HEK293T (cell line): ENCODE measurements at regions not wholly inside any gene's neighbourhood (a gene's known extent, or its start where the extent isn't known, plus 50 kb on each side); places are given as distances from the start of the nearest gene placed in this dataset.

Experiments used
- BHLHE40 ChIP-seq: fragments of 450-650 bp; IDR thresholded peaks from 2 replicates; pipeline ENCODE4 v1.6.1; 2016; ENCODE audit warnings: mild to moderate bottlenecking, moderate library complexity, borderline replicate concordance
- CTBP1 ChIP-seq: fragments of 450-650 bp; IDR thresholded peaks from 2 replicates; pipeline ENCODE4 v1.6.1; 2016; ENCODE audit warnings: borderline replicate concordance
- ELF4 ChIP-seq: fragments of 450-650 bp; IDR thresholded peaks from 2 replicates; pipeline ENCODE4 v1.6.1; 2017; ENCODE audit warnings: antibody characterized with exemption
- FOXK2 ChIP-seq: fragments of 450-650 bp; IDR thresholded peaks from 2 replicates; pipeline ENCODE4 v1.6.1; 2016; ENCODE audit warnings: mild to moderate bottlenecking
- HDGF ChIP-seq: fragments of 450-650 bp; IDR thresholded peaks from 2 replicates; pipeline ENCODE4 v1.6.1; 2017; ENCODE audit warnings: antibody characterized with exemption, borderline replicate concordance
- L3MBTL2 ChIP-seq: fragments of 450-650 bp; conservative IDR thresholded peaks from 2 replicates; pipeline ENCODE4 v1.6.1; 2016; ENCODE audit warnings: mild to moderate bottlenecking
- LEF1 ChIP-seq: fragments of 450-650 bp; IDR thresholded peaks from 2 replicates; pipeline ENCODE4 v1.6.1; 2017; ENCODE audit warnings: mild to moderate bottlenecking, borderline replicate concordance
- PKNOX1 ChIP-seq: fragments of 450-650 bp; IDR thresholded peaks from 2 replicates; pipeline ENCODE4 v1.6.1; 2016
- SUZ12 ChIP-seq: fragments of 450-650 bp; IDR thresholded peaks from 2 replicates; pipeline ENCODE4 v1.6.1; 2016; ENCODE audit warnings: mild to moderate bottlenecking
- TARDBP ChIP-seq: fragments of 450-650 bp; IDR thresholded peaks from 2 replicates; pipeline ENCODE4 v1.6.1; 2016

DNA sequence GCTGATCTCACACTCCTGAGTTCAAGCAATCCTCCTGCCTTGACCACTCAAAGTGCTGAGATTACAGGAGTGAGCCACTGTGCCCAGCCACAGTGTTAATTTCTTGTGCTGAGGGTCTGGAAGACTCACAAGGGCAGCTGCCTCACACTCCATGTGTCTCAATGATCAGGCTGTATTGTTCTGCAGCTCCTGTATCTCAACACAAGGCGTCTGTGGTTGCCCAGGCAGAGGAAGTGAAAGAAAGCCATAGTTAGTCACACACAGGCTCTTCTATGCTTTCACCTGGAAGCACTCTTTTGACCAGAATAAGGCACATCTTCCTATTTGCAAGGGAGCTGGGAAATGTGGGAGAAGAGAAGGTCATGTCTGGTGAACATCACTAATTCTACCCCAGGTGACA lies 107.3 kb upstream of the ZNF507 start:
- TF ChIP-seq ELF4 (no peak), LEF1 (no peak), CTBP1 (no peak), PKNOX1 (no peak), FOXK2 (no peak), SUZ12 (no peak), BHLHE40 (no peak), TARDBP (no peak), HDGF (no peak), L3MBTL2 (no peak)
